Esophagus squamous epithelium (tissue), 4 donors: ENCODE measurements at regions not wholly inside any gene's neighbourhood (a gene's known extent, or its start where the extent isn't known, plus 50 kb on each side); places are given as distances from the start of the nearest gene placed in this dataset.

Source experiments
- CTCF ChIP-seq, 6 experiments: fragments of 450-650 bp in 4 of 6; fragments of 200-600 bp in 2 of 6; sonication (generic) in 2 of 6; IDR thresholded peaks; one replicate each; pipeline ENCODE4 v1.5.1; 2016 to 2019; ENCODE audit warnings: antibody characterized with exemption in 6 of 6, mild to moderate bottlenecking in 4 of 6, moderate library complexity in 4 of 6
- POLR2A ChIP-seq, 4 donors: fragments of 450-650 bp; IDR thresholded peaks; one replicate each; pipeline ENCODE4 v1.6.1; 2017; ENCODE audit warnings: antibody characterized with exemption in 4 of 4, mild to moderate bottlenecking in 4 of 4, moderate library complexity in 3 of 4

GRCh38 chr1:22333516-22334121, 118.0 kb upstream of the ZBTB40 start:
- no peak for TF ChIP-seq CTCF (IDR thresholded peaks at IDR 0.05)
- no peak for TF ChIP-seq POLR2A (IDR thresholded peaks at IDR 0.05)
